ENCODE measurements at regions not wholly inside any gene's neighbourhood (a gene's known extent, or its start where the extent isn't known, plus 50 kb on each side); places are given as distances from the start of the nearest gene placed in this dataset.

DNA sequence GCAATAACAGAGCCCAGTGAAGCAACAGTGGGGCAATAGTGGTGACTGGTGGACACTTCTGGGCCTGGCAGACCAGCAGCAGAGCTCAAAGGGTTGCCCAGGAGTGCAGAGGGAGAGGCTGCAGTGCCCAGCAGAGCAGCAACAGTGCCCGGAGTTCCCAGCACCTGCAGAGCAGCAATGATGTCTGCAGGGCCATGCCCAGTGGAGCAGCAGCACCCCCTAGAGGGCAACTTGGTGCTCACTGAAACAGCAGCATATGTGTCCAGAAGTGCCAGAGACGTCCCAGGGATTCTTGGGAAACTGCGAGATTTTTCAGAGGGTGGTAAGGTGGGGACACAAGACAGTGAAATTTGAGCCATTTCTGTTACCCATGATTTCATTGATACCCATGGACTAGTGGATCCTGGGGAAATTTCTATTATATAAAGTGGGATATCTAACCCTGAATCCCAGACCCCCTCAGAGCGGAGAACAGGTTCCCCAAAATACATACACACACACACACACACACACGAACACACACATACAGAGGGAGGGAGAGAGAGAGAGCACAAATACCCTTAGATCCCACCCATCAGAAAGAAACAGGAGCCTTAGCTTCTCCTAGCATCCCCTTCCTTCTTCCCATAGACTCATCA lies 156.9 kb upstream of the GJB5 start:
- DNase-seq (ENCODE audit: low spot score) (peak; percentile 79), ATAC-seq (peak; percentile 99)

DNA sequence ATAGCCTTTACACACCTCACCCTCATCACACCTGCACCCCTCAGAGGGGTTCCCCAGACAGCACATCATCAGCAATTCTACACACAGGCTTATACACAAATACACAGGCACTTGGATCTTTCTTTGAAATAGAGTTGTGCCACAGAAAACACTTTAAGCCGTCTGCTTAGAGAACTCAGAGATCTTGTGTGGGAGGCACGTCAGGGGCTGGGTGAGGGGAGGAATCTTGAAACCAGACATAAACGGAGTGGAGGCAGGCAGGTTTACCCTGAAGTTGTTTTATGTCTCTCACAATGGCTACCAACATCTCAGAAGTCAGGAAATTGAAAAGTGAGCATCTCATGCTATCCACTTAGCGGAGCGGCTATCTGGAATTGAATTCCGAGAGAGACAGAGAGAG lies 151.9 kb upstream of the GJB5 start:
- no peak for DNase-seq (ENCODE audit: low spot score)
- ATAC-seq = no peak

DNA sequence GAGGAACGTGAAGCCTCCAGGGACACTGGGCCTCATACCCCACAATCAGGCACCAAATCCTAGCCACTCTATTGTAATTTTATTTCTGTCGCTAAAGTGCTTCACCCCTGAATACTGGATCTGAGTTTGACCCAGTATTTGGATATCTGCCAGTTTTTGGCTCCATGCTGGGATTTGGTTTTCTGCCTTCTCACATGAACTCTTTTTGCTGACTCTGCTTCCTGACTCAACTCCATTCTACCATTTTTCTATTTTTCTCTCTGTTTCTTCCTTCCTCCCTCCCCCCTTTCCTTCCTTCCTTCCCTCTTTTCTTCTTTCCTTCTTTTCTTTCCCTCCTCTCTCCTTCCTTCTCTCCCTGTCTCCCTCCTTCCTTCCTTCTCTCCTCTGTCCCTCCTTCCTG lies 151.3 kb upstream of the GJB5 start:
- ATAC-seq (no peak), DNase-seq (ENCODE audit: low spot score) (no peak)

DNA sequence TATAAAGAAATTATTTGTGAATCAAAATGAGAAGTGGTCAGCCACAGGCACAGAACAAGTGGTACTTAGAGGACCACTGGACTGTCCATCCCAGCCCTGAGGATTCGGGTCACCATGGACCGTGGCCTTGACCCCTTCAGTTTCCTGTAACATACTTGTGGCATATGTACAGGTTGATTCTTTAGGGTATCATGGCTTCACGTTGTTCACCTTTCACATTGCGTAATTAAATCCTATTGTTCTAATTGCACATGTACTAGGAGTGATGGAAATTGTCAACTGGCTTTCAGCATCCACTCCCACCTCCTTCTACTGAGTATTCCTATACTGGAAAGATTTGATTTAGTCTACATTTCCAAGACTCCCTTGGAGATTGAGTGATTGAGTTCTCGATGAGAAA lies 148.3 kb upstream of the GJB5 start:
- DNase-seq (ENCODE audit: low spot score) = no peak

DNA sequence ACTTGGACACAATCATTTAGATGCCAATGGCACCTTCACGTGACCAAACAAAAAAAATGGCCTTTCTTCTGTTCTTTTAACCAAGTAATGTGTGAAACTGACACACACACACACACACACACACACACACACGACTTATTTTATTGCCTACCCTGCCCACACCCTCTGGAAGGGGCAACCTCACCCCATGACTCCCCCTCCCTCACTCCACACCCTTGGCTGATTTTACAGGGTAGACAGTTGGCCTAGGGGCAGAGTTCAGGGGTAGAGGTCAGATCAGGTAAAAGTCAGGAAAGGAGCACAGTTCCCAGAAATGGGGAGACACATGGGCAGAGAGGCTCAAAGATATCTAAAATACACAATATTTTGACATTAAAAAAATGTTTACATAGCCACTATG lies 144.8 kb upstream of the GJB5 start:
- ATAC-seq (no peak), DNase-seq (ENCODE audit: low spot score) (no peak)

More for the DNA sequence above, 148.3 kb upstream of the GJB5 start:
- no peak for ATAC-seq

DNA sequence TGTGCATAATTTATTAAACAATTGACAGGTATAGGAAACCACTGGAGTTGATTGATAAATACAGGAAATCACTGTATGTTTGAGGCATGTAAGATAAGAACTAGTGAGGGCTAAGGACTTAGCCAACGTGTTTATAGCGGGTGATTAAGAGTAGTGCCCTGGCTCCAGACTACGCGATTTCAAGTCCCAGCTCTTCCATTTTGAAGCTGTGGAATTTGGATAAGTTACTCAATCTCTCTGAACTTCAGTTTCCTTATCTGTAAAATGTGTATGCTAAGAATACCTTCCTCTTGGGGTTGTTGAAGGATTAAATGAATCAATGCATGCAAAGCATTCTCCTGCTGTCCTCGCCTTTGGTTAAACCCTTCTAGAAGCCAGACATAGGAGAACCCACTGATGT lies 143.3 kb upstream of the GJB5 start:
- DNase-seq (ENCODE audit: low spot score) (no peak), ATAC-seq (no peak)

DNA sequence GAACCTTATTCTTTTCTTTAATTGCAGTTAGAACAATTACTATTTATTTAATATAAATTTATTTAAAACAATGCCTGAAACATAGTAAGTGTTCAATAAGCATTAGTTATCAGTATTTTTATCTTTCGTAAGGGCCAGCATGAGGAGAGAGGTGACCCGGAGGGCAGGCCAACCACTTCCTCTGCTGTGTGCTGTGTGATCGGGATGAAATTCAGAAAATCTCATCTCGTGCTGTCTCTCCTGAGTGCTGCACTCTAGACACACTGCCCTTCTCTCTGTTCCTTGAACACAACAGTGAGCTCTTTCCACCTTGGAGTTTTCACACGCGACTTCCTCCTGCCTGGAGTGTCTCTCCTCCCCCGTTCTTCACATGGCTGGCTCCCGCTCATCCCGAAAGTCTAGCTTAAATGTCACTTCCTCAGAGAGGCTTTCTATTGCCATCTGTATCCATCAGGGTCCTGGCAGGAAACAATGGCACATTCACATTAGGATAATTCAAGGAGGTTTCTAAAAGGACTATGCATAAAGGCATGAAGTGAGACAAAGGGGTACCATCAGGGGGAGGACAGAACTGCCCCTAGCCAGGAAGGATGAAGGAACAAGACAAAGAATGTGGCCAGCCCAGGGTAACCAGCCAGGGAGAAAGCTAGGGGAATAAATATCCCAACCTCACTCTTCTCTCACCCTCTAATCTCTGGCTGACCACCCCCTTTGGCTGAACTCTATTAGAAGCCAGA lies 142.6 kb upstream of the GJB5 start:
- DNase-seq (ENCODE audit: low spot score) = no peak
- no peak for ATAC-seq

DNA sequence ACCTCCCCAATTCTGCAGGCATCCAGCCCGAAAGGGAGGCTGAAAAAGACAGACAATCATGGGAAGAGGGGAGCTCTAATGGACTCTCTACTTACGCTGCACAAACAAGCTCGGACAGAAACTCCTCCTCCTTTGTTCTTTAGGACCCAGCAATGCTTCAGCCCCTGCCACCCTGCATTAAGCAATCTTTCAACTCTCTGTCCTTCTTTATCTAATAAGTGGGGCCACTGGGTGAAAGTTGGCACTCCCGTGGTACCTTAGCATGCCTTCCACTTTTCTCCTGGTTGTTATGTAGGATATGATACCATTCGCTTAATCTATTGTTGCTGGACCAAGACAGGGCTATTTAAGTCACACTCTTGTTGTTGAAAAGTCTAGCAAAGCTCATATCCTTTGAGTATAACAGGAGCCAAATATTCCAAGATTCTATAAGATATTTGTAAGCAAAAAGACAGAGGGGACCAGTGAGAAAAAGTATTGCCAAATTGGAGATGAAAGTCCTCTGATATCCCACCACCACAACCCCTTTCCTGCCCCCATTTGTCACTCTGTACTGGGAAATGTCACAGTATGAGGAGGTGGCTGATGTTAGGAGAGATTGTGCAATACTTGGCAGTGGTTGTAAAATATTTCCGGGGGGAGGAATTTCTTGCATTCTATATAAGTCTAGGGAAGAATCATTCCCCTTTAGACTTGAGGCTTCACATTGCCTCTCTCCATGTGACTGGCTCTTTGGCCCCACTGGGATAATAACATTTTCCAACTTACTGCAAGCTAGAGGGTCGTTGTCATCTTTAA lies 137.3 kb upstream of the GJB5 start:
- ATAC-seq = no peak
- no peak for DNase-seq (ENCODE audit: low spot score)

DNA sequence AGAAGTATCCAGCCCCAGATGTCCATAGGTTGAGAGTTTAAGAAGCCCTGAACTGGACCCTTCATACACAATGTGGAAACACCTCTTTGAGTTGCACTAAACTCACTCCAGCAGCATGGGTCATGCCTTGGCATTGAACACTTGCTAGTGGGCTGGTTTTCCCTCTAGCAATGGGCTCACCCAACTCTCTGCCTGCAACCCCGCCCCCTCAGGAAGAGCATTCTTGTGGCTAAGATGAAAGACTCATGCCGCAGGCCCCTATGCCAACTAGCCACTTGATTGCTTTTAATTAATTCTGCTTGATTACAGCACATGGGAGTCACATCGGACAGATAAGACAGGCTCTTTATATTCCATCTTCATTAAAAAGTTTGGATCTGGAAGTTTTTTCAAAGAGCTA lies 136.5 kb upstream of the GJB5 start:
- ATAC-seq = no peak
- no peak for DNase-seq (ENCODE audit: low spot score)

DNA sequence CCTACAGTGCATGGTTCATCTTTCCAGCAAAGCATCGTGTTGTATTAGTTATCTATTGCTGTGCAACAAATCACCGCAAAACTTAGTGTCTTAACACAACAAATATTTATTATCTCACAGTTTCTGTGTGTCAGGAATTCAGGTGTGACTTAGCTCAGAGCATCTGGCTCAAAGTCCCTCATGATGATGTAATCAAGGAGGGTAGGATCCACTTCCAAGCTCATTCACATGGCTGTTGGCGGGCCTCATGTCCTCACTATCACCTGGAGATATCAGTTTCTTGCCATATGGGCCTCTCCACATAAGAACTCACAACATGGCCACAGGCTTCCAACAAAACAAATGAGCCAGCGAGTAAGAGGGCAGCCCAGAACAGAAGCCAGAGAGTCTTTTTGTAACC lies 135.6 kb upstream of the GJB5 start:
- no peak for ATAC-seq

DNA sequence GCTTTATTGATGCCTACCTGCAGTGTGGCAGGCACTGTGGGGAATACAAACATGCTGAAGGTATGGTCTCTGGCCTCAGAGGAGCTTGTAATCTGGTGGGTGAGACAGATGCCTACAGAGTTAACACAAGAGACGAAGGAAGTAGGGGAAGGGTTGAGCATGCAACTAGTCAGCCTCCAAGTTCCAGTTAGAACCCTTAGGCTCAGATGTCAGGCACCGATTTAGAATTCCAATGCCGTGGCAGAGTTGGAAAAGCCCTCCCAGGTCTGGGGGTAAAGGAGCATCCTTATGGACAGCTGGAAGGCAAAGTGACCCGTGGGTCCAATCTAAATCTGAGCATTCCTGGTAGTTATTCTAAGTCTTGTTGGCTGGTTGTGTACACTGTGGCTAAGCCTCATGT lies 132.9 kb upstream of the GJB5 start:
- ATAC-seq (no peak), DNase-seq (ENCODE audit: low spot score) (no peak)

More for the DNA sequence above, 135.6 kb upstream of the GJB5 start:
- no peak for DNase-seq (ENCODE audit: low spot score)

DNA sequence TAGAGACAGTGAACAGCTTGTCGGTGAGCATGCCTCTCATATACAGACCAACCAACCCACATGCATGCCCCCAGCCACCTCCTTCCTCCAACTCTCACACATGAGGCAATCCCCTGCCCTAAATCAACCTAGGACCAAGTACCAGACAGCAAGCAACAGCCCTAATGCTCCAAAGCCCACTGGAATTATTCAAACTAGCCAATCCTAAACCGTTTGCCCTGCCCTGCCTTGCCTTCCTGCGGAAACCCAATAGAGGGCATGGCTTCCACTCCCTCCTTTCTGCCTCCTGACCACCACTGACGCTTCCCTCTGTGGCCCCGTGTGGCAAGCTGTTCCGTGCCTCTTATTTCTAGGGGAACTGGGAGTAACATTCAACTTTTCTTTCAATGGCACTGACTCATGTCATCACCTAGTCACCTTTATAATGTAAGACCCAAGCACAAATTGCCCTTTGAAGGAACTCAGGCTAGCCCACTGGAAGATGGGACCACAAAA lies 129.3 kb upstream of the GJB5 start:
- no peak for ATAC-seq
- DNase-seq (ENCODE audit: low spot score) = no peak

DNA sequence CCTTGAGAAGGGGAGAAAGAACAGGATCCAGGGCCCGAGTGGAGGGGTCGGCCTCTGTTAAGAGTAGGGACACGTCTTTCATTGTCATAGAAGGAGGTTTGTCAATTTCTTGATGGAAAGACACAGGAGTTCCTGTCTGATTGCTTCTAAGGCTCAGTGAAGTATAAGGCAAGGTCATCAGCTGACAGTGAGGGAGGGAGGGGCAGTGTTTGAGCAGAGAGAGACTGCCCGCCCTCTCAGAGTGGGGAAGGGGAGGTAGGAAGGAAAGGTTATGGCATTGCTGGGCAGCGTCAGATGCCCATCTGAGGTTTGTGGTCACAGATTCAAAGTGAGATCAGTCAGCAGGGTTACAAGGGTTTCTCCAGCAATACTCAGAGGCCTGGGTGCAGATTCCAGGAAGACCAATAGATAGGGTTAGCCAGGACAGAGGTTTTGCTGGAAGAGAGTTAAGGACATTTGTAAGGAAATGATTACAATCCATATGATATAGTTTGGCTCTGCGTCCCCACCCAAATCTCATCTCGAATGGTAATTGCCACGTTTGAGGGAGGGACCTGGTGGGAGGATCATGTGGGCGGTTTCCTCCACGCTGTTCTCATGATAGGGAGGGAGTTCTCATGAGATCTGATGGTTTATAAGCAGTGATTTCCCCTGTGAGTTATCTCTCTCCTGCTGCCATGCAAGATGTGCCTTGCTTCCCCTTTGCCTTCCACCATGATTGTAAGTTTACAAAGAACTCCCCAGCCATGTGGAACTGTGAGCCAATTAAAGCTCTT lies 127.2 kb upstream of the GJB5 start:
- ATAC-seq = no peak
- DNase-seq (ENCODE audit: low spot score) = no peak

DNA sequence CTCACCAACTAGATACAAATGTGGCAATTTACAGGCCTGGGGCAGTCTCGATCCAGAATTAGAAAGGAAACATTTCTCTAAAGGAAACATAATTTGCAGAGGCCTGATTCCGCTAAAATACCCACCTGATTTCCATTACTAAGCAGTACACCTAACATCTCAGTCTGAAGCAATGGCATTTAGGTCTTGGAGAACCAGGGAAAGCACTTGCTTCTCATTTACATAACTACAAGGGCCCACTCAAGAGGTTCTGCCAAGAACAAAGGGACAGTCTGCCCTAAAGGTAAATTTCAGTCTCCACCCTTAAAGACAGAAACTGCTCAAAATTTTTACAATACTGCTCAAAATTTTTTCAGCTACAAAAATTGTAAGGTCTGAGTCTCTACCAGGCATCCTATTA lies 123.7 kb upstream of the GJB5 start:
- ATAC-seq (no peak), DNase-seq (ENCODE audit: low spot score) (no peak)

DNA sequence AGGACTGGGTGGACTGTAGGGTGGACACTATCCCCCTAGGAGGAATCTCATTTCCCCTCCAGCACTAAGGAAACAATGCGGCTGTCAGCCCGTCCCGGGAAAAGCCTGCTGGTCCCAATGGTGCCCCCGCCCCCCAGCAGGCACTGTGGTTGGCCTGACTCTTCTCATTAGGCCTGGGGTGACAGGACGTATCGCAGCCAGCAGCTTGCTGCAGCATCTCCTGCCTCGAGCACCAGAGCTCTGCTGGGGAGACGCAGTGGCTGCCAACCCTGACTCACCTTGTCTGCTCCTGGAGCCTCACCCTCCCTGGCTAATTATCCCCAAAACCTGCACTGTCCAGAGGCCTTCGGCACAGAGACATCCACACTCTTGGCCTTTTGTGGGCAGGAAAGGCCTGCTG lies 115.1 kb upstream of the GJB5 start:
- DNase-seq (ENCODE audit: low spot score) (no peak), ATAC-seq (no peak)

DNA sequence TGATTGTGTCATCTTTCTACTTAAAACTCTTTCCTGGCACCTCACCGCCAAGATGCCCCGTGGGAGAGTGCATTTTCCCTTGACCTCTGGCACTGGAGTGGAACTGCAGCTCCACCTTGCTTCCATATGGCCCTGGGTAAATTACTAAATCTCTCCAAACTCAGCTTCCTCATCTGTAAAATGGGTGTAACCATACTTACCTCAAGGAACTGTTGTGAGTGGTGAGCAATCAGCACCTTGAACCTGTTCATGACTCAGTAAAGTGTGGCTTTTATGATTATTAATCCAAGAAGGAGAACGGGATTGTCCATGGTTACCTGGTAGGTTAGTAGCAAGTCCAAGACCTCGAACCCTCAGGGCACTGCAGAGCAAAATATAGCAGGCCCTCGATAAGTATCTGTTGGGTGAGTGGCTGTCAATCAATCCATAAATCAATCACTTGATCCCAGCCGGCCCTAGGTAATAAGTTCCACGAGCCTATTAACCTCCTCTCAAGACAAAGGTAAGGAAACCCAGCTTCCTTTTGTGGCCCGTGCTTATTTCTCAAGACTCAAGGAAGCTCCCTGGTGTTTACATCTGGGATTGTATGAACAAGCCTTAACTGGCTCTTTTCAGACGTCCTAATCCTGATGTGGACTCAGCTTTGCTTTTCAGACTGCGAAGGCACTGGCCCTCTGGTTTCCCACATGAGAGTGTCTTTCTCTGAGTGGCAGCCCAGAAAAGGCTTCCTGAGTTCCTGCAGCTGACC lies 114.0 kb upstream of the GJB5 start:
- ATAC-seq (no peak), DNase-seq (ENCODE audit: low spot score) (no peak)

DNA sequence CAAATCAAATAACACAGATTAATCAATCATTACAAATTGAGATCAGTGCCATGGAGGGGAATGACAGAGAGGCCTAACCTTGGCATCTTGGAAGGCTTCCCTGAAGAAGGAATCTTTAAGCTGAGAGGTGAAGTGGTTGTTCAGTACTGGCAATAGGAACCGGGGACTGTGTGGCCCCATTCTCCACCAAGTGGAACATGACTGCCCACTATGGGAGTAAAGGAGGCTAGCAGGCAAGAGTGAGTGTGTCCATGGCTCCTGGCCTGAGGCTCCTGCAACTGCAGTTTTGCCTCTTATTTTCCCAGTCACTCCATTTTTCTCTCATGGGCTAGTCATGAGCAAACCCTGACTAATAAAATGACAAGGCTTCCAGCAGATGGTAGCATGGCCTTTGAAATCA lies 112.2 kb upstream of the GJB5 start:
- DNase-seq (ENCODE audit: low spot score) = no peak
- ATAC-seq = no peak

DNA sequence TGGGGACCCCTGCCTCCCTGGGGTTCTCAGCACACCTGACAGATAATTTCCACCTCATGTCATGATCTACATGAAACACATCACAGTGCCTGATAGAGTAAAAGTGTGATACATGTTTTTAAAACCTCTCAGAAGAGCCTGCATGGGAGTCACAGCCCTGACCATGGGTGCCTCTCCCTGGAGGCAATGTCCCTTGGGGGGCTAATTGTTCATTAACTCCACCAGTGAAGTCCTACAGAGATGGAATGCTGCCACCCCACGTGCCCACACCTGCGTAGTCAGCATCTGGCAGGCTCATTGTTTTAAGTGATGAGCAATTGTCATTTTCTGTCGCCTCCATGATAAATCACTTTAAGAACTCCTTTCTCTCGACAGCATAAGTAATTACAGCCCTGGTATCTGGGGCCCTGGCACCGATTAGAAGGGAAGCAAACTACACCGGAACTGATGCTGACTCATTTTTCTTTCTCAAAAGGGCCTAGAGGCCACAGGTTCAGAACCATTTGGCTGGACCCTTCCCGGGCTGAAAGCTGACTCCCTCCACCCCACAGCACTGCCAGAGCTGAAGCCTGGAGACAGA lies 109.6 kb upstream of the GJB5 start:
- DNase-seq (ENCODE audit: low spot score) = no peak
- no peak for ATAC-seq

DNA sequence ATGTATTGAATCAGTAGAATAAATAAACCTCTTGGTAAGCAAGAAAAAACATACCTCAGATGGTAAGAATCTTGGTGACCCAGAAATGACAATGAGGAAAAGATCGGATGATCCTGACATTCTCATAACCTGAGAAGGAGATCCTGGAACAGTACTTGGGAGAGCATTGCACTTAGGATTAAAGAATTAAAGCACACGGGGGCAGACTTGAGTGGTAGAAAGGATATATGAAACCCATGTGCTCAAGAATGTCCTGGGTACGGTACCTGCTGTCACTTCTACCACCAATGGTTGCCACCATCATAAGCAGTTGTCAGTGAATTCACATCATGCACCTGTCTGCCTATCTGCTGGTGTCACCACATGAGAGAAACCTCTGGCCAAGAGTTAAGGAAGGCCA lies 108.9 kb upstream of the GJB5 start:
- DNase-seq (ENCODE audit: low spot score) (no peak), ATAC-seq (no peak)

DNA sequence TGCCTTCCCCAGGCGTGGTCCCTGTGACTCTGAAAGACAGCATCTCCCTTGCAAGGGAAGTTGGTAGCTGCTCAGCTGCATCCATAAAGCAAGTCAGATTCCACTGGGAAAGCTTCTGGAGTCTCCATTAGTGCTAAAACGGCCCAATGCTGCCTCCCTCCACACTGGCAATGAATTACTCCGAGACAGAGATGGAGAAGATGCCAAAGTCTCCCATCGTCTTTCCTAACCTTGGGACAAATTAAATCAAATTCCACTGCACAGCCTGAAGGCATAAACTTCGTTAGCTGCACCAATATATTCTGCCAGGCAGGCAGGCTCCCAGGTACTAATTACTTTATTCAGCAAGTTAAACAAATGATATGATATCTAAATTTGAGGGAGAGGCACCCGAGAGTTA lies 106.3 kb upstream of the GJB5 start:
- ATAC-seq = no peak
- no peak for DNase-seq (ENCODE audit: low spot score)
